ENCODE measurements at regions not wholly inside any gene's neighbourhood (a gene's known extent, or its start where the extent isn't known, plus 50 kb on each side); places are given as distances from the start of the nearest gene placed in this dataset.

- TF ChIP-seq CTCF (conservative IDR thresholded peaks at IDR 0.05; ENCODE audit: low read depth in 2 of 2) = no peak
- TF ChIP-seq CREB1 (CRISPR knock-in tag; IDR thresholded peaks at IDR 0.05; ENCODE audit: low read depth) = no peak
- TF ChIP-seq POLR2AphosphoS5 (IDR thresholded peaks at IDR 0.05; ENCODE audit: low read depth) = no peak
Observed at GRCh38 chr1:9466780-9467758, 72.2 kb upstream of the SLC25A33 start.

Measured in GM23338 (cell line).